Smooth muscle cell (in vitro differentiated cells): ENCODE measurements at regions not wholly inside any gene's neighbourhood (a gene's known extent, or its start where the extent isn't known, plus 50 kb on each side); places are given as distances from the start of the nearest gene placed in this dataset.
"Not testable (repeated sequence)": the region's sequence is repeated elsewhere in the genome, so short reads cannot be mapped to it uniquely, and the experiment has no call there.

Experiments
- DNase-seq: peaks from one replicate; lab custom pipeline; 2025; ENCODE audit not compliant: unreplicated experiment; lab: John Stamatoyannopoulos, UW
- H2AFZ ChIP-seq: fragments of 200-600 bp; sonication (generic); 2 replicates; pipeline ENCODE4 v1.6.0; 2016; ENCODE audit warnings: antibody characterized with exemption, low read depth, mild to moderate bottlenecking
- H3F3A ChIP-seq: fragments of 200-600 bp; sonication (generic); 2 replicates; pipeline ENCODE4 v1.6.0; 2017; ENCODE audit warnings: antibody characterized with exemption, low read depth
- H3K27ac ChIP-seq: fragments of 200-600 bp; sonication (generic); 2 replicates; pipeline ENCODE4 v1.5.1; 2016; ENCODE audit warnings: low read depth, mild to moderate bottlenecking
- H3K27me3 ChIP-seq: fragments of 200-600 bp; sonication (generic); 2 replicates; pipeline ENCODE4 v1.6.1; 2016; ENCODE audit warnings: low read depth, mild to moderate bottlenecking
- H3K36me3 ChIP-seq: fragments of 200-600 bp; sonication (generic); 2 replicates; pipeline ENCODE4 v1.5.1; 2016; ENCODE audit warnings: low read depth
- H3K4me1 ChIP-seq: fragments of 200-600 bp; sonication (generic); 2 replicates; pipeline ENCODE4 v1.5.1; 2016; ENCODE audit warnings: low read depth
- H3K4me2 ChIP-seq: fragments of 200-600 bp; sonication (generic); 2 replicates; pipeline ENCODE4 v1.6.0; 2016; ENCODE audit warnings: mild to moderate bottlenecking
- H3K4me3 ChIP-seq: fragments of 200-600 bp; sonication (generic); 2 replicates; pipeline ENCODE4 v1.5.1; 2016; ENCODE audit warnings: mild to moderate bottlenecking
- H3K79me2 ChIP-seq: fragments of 200-600 bp; sonication (generic); 2 replicates; pipeline ENCODE4 v1.6.0; 2016; ENCODE audit warnings: low read depth, mild to moderate bottlenecking
- H3K9ac ChIP-seq: fragments of 200-600 bp; sonication (generic); 2 replicates; pipeline ENCODE4 v1.6.0; 2016; ENCODE audit warnings: low read depth
- H3K9me3 ChIP-seq: fragments of 200-600 bp; sonication (generic); replicated peaks from 2 replicates; pipeline ENCODE4 v1.5.1; 2016; ENCODE audit warnings: low read depth
- H4K20me1 ChIP-seq: fragments of 200-600 bp; sonication (generic); 2 replicates; pipeline ENCODE4 v1.6.0; 2016; ENCODE audit warnings: low read depth
- CTCF ChIP-seq: fragments of 200-600 bp; sonication (generic); IDR thresholded peaks from 2 replicates; pipeline ENCODE4 v1.5.1; 2017; ENCODE audit warnings: borderline replicate concordance, mild to moderate bottlenecking, antibody characterized with exemption; ENCODE audit not compliant: insufficient read depth, poor library complexity, severe bottlenecking
- WGBS: methylation state at CpG from one replicate; pipeline ENCODE4 v1.1.7; 2016; ENCODE audit warnings: low lambda C conversion rate; 5-methylcytosine and 5-hydroxymethylcytosine counted together

DNA sequence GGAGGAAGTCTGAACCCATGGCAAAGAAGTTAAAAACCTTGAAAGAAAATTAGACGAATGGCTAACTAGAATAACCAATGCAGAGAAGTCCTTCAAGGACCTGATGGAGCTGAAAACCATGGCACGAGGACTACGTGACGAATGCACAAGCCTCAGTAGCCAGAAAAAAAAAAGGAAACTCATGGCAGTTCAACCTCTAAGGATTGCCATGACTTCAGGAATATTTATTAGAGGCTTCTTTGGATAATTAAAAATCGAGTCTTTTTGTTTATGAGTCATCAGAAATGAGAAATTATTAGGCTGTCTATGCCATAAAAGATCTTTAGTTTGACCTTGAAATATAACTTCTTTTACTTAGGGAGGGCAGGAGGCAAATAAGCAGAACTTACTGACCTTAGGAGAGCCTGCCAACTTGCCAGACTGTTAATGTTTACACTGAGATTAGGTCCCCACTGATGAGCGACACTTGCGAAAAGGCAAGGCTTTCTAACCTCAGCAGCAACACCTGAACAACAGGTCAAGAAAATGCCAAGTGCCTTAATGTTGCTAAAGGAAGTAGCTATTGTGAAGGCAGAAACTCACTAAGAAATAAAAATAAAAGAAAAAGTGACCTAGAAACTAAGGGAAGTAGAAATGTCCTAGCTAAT is 55.2 kb upstream of the TUSC1 start:
- 90% methylated on average over 7 of the region's 7 CpGs for WGBS
- no peak for DNase-seq

GRCh38 chr9:25731895-25732794 is 53.9 kb upstream of the TUSC1 start:
- 97% methylated on average over 19 of the region's 19 CpGs for WGBS
- H3K9ac ChIP-seq, H3K79me2 ChIP-seq, H4K20me1 ChIP-seq, H3F3A ChIP-seq, H3K27ac ChIP-seq, H3K36me3 ChIP-seq, H3K9me3 ChIP-seq, H2AFZ ChIP-seq, H3K4me1 ChIP-seq, H3K4me2 ChIP-seq, H3K27me3 ChIP-seq, DNase-seq, H3K4me3 ChIP-seq: not testable (repeated sequence)

More for the DNA sequence above, 55.2 kb upstream of the TUSC1 start:
- Histone ChIP-seq H4K20me1 (no peaks in the 10 kb centered on the region), H3K9me3 (no peaks in the 10 kb centered on the region), H3K4me2 (no peak overlapping the region), H3K4me3 (no peak overlapping the region), H3K36me3 (no peaks in the 10 kb centered on the region), H2AFZ (no peak overlapping the region), H3K4me1 (no peaks in the 10 kb centered on the region), H3K79me2 (no peaks in the 10 kb centered on the region), H3F3A (no peaks in the 10 kb centered on the region), H3K27ac (no peak overlapping the region), H3K27me3 (no peaks in the 10 kb centered on the region), H3K9ac (no peak overlapping the region)
- TF ChIP-seq CTCF, result no peak
